IMR-90 (cell line): ENCODE measurements at regions not wholly inside any gene's neighbourhood (a gene's known extent, or its start where the extent isn't known, plus 50 kb on each side); places are given as distances from the start of the nearest gene placed in this dataset.

Experiments used
- FOS ChIP-seq: fragments of 150-350 bp; IDR thresholded peaks from 2 replicates; pipeline ENCODE4 v1.6.1; 2016; ENCODE audit warnings: low read depth, low read length
- MXI1 ChIP-seq: IDR thresholded peaks from 2 replicates; pipeline ENCODE4 v1.6.1; 2012; ENCODE audit warnings: low read depth, mild to moderate bottlenecking, low read length, moderate library complexity, borderline replicate concordance
- POLR2A ChIP-seq: IDR thresholded peaks from 2 replicates; pipeline ENCODE4 v1.6.1; 2012; ENCODE audit warnings: mild to moderate bottlenecking, low read depth, low read length
- TF ChIP-seq, protein P1 (sequence below): conservative IDR thresholded peaks from 2 replicates; pipeline ENCODE4 v1.5.1; 2012; ENCODE audit warnings: mild to moderate bottlenecking, low read depth, low read length, improper control_type of control experiment

DNA sequence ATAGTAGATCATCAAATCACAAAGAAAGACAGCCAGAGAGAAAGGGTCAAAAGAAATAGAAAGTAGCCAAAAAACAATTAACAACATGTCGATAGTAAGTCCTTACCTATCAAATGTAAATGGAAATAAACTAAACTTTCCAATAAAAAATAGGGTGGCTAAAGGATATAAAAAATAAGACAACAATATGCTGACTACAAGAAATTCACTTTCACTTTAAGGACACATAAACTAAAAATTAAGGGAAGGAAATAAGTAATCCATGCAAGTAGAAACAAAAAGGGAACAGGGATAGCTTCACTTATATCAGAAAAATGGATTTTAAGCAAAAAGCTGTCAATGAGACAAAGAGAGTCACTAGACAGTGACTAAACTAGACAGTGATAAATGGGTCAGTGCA, 903.9 kb upstream of the ZEB2 start:
- TF ChIP-seq FOS (no peak), POLR2A (no peak), MXI1 (no peak)
- TF ChIP-seq, protein P1, sequence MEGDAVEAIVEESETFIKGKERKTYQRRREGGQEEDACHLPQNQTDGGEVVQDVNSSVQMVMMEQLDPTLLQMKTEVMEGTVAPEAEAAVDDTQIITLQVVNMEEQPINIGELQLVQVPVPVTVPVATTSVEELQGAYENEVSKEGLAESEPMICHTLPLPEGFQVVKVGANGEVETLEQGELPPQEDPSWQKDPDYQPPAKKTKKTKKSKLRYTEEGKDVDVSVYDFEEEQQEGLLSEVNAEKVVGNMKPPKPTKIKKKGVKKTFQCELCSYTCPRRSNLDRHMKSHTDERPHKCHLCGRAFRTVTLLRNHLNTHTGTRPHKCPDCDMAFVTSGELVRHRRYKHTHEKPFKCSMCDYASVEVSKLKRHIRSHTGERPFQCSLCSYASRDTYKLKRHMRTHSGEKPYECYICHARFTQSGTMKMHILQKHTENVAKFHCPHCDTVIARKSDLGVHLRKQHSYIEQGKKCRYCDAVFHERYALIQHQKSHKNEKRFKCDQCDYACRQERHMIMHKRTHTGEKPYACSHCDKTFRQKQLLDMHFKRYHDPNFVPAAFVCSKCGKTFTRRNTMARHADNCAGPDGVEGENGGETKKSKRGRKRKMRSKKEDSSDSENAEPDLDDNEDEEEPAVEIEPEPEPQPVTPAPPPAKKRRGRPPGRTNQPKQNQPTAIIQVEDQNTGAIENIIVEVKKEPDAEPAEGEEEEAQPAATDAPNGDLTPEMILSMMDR: no peak
